ENCODE measurements at regions not wholly inside any gene's neighbourhood (a gene's known extent, or its start where the extent isn't known, plus 50 kb on each side); places are given as distances from the start of the nearest gene placed in this dataset.
"Not testable (repeated sequence)": the region's sequence is repeated elsewhere in the genome, so short reads cannot be mapped to it uniquely, and the experiment has no call there.

DNA sequence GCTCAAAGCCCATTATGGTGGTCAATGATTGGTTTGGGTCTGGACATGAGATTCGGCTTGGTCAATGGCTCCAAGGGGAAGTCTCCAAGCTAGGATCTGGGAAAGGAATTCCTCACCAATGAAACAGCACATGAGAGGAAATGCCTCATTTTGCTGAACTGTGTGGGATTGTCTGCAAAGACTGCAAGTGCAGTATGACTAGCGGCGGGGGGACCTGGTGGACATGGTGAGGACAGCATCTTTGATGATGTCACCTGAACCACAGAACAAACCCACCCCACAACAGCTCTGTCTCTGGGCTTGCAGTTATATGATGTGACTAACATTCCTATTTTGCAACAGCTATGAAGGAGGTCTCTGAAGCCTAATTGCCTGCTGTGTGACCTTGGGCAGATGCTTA, 50.6 kb upstream of the NKD1 start:
- peak; percentile 26 for DNase-seq (ENCODE audit: low spot score)

- no peak for DNase-seq (ENCODE audit: low spot score)
Observed at GRCh38 chr16:50496990-50497389, 51.2 kb upstream of the NKD1 start.

DNA sequence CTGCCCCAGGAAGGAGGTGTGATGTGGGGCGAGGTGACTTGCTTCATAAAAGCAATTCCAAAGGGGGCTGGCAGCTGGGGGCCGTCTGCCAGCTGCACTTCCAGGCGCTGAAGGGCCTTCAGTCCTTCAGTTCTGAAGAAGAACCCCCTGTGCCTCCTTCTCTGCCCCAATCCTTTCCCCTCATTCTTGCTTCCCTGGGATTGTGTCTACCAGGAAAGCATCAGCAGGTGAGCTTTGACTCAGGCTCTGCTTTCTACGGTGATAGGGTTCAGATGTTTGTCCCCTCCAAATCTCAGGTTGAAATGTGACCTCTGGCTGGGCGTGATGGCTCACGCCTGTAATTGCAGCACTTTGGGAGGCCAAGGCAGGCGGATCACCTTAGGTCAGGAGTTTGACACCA, 52.5 kb upstream of the NKD1 start:
- DNase-seq (ENCODE audit: low spot score), result no peak

DNA sequence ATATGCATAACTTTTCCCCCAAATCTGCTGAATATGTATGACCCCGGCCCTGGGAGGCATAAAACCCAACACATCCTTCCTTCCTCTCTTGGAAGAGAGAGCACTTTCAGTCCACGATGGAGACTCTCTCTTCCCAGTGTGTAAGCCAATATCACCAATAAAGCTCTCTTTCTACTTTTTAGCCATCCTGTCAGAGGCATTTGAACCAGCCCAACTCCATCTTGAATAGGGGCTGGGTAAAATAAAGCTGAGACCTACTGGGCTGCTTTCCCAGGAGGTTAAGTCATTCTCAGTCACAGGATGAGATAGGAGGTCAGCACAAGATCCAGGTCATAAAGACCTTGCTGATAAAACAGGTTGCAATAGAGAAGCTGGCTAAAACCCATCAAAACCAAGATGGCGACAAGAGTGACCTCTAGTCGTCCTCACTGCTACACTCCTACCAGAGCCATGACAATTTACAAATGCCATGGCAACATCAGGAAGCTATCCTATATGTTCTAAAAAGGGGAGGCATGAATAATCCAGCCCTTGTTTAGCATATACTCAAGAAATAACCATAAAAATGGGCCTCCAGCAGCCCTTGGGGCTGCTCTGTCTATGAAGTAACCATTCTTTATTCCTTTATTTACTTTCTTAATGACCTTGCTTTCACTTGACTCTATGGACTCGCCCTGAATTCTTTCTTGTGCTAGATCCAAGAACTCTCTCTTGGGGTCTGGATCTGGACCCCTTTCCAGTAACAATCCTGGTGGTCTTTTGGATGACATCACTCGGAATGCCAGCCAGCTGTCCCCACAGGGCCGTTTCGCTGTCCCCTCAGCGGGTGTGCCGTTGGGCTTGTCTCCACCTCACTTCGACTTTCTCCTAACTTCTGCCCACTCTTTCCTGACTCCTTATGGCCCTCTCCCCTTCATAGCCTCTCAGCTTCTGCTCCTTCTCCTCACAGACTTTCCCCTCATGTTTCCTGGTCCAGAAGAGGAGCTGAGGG, 53.4 kb upstream of the NKD1 start:
- DNase-seq (ENCODE audit: low spot score), result no peak

DNA sequence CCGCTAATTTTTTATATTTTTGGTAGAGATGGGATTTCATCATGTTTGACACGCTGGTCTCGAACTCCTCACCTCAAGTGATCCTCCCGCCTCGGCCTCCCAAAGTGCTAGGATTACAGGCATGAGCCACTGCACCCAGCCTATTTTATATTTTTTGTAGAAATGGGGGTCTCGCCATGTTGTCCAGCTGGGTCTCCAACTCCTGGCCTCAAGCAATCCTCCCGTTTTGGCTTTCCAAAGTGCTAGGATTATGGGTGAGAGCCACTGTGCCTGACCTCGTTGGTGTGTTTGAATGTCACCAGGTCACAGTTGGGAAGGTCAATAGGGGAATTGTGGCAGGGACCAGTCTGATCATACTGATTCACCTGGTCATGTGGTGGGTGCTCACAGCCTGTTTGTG, 56.7 kb upstream of the NKD1 start:
- DNase-seq (ENCODE audit: low spot score), result no peak

DNA sequence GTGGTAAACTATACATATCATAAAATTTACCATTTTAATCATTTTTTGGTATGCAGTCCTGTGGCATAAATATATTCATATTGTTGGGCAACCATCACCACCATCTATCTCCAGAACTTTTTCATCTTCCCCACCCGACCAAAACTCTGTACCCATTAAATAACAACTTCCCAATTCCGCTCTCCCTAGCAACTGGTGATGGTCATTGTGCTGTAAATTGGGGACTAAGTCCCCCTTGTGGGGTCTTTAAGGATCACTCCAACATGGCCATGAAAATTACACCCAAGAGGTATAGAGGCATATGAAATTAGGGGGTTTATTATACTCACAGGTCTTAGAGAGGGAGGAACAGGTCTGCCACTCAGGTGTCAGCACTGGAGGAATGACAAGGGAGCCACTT, 57.4 kb upstream of the NKD1 start:
- no peak for DNase-seq (ENCODE audit: low spot score)

GRCh38 chr16:50489182-50489581, 59.0 kb upstream of the NKD1 start:
- DNase-seq (ENCODE audit: low spot score), result no peak

- DNase-seq (ENCODE audit: low spot score), result no peak
Observed at GRCh38 chr16:50487528-50487927, 60.7 kb upstream of the NKD1 start.

GRCh38 chr16:50486162-50486561, 62.0 kb upstream of the NKD1 start:
- DNase-seq (ENCODE audit: low spot score), result not testable (repeated sequence)

DNA sequence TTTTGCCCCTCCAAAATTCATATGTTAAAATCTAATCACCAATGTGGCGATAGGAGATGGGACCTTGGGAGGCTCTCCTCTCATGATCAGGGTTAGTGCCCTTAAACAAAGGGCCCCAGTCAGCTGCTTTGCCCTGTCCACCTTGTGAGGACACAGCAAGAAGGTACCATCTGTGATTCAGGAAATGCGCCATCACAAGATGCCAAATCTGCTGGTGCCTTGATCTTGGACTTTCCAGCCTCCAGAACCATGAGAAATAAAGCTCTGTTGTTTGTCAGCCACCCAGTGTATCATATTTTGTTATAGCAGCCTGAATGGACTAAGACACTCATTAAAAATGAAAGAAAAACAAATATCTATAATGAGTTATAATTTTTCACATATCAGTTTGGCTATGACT, 63.0 kb upstream of the NKD1 start:
- DNase-seq (ENCODE audit: low spot score), result no peak

GRCh38 chr16:50482271-50482670, 65.9 kb upstream of the NKD1 start:
- no peak for DNase-seq (ENCODE audit: low spot score)

DNA sequence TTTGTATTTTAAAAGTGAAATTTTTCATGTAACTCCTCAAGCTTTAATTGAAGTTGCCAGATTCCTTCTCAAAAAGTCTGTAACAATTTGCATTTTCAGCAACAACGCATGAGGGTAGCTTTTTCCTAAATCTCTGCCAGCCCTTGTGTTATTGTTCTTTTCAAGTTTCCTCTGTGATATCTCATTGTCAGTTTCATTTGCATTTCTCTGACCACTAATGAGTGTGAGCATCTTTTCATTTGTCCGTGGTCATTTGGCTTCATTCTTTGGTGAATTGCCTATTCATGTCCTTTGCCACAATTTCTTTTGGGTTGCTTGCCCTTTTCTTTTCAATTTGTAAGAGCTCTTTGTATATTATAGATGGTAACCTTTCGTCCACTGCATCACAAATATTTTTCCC, 68.0 kb upstream of the NKD1 start:
- no peak for DNase-seq (ENCODE audit: low spot score)

DNA sequence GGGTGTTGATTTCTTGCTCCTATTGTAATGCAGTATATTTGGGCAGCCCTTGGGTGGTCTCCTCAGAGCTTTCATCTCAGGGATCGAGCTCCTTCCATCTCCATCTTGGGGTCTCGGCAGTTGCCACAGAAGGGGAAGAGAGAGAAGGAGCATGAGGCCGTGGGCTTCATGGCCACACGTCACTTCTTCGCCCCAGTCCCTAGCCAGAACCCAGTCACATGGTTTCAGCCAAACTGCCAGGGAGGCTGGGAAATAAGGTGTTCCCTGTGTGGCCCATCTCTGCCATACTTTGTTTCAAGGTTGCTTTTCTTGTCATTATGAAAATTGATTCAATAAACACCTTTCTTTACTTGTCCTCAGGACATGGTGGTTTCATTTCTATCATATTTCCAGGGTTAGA, 68.4 kb upstream of the NKD1 start:
- no peak for DNase-seq (ENCODE audit: low spot score)

DNA sequence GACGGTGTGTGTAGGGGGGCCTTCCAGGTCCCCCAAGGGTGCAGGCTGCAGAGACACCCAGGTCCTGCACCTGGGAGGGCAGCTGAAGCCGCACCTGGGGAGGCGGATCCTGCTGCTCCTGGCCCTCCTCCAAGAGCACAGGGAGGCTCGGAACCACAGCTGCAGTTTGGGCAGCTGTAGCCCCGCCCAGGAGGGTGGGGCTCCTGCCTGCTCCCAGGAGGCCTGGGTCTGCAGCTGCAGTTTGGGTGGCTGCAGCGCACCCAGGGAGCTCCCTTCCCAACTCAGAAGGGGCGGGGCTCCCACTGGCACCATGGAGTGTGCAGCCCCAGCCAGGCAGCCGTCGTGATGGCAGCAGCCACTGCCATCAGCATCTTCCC, 69.4 kb upstream of the NKD1 start:
- DNase-seq (ENCODE audit: low spot score), result no peak

GRCh38 chr16:50478075-50478772, 70.0 kb upstream of the NKD1 start:
- no peak for DNase-seq (ENCODE audit: low spot score)

- no peak for DNase-seq (ENCODE audit: low spot score)
Observed at GRCh38 chr16:50476486-50477255, 71.5 kb upstream of the NKD1 start.

DNA sequence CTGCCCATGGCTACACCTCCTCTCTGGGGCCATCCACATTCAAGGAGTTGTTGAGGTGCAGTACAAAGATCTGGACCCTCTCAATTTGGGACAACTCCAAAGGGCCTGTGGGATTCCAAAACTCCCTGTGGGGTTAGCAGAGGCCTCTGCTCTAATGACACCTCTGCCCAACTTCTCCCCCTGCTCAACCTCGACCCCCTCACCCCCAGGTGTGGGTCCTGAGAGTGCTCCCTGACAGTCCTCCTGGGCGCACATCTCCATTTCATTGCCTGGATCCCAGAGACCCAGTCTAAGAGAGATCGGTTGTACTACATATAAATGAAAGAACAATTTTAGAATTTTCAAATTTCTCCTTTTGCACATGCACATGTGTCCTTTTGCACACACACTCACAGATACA, 73.0 kb upstream of the NKD1 start:
- no peak for DNase-seq (ENCODE audit: low spot score)

DNA sequence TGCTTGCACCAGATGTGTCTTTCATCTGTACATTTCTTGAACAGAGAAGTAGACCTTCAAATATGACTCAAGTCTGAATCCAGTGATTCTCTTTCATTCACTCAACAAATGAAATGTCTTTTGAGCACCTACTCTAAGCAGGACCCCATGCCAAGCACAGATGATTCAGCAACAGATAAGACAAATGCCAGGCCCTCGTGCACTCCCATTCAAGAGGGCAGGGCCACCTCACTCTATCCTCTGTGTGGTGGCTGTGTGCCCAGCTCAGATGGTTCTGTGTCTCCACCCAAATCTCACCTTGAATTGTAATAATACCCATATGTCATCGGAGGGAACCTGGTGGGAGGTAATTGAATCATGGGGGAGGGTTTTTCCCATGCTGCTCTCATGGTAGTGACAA, 74.1 kb upstream of the NKD1 start:
- no peak for DNase-seq (ENCODE audit: low spot score)

DNA sequence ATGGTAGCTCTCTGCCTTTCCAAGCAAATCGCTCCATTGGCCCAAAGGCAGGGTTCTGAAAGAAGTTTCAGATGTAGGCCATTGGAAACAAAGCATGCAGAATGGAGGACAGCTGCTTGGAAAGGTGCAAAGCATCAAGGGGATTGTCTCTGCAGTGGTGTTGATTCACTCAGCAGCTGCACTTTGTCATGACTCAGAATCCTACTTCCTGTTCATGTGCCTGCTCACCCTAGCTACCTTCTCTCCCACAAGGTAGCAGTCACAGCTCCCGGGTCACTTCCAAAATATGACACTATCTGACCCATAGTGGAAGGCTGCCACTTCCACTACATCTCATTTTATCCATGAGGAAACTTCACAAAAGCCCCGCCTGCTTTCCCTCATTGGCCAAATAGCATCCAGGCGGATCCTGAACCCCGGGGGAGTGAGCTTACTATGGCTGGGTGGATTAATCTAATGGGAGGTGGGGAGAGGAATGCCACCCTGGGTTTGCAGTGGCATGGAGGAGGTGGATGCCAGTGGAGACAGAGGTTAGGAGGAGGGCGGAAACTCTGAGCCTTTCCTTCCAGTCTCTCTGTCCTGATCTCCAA, 74.7 kb upstream of the NKD1 start:
- peak; percentile 21 for DNase-seq (ENCODE audit: low spot score)

DNA sequence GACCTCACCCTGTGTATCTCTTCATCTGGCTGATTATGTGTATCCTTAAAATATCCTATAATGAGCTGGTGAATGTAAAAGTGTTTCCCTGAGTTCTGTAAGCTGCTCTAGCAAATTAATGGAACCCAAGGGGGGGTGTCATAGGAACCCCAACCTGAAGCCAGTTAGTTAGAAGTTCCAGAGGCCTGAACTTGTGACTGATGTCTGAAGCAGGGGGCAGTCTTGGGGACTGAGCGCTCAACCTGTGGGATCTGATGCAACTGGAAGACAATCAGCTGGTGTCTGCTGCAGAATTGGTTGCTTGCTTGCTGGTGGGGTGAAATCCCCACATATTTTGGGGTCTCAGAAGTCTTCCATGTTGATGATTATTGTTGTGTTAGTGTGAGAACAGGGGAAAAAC, 75.7 kb upstream of the NKD1 start:
- DNase-seq (ENCODE audit: low spot score), result no peak

DNA sequence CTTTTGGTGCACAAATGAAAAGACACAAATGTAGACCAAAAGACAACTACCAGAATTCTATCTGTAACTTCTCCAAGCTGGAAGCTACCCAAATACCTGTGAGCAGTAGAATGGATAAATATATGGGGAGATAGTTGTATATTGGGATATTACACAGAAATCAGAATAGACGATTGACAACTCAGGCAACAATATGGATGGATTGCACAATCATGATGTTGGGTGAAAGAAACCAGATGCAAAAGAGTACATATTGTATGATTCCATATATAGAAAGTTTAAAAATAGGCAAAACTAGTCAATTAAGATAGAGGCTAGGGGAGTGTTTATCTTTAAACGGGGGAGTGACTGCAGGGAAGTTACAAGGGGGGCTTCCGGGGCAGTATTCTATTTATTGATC, 77.5 kb upstream of the NKD1 start:
- DNase-seq (ENCODE audit: low spot score), result no peak

- no peak for DNase-seq (ENCODE audit: low spot score)
Observed at GRCh38 chr16:50469744-50470321, 78.4 kb upstream of the NKD1 start.
